HG03469 (cell line): ENCODE measurements at regions not wholly inside any gene's neighbourhood (a gene's known extent, or its start where the extent isn't known, plus 50 kb on each side); places are given as distances from the start of the nearest gene placed in this dataset.

Source experiments
- ATAC-seq: cut with Tn5 transposase; IDR thresholded peaks from one replicate; pipeline ENCODE4 v1.9.1; 2021; ENCODE audit warnings: mild to moderate bottlenecking, moderate library complexity, moderate number of reproducible peaks; ENCODE audit not compliant: unreplicated experiment

DNA sequence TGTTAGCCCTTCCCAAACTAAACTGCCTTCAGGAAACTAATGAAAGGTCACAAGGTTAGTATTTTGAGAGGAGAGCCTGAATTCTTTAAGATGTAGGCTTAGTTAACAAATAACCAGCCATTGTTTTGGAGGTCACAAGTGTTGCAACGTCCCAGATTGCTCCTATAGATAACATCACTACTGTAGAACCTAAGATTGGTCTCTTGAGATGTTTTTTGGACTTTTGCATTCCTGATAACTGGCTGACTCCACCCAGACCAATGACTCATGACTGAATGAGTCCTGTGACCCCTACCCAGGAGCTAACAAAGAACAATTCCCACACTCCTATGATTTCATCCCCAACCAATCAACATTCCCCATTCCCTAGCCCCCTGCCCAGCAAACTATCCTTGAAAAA, 178.8 kb downstream of the SCP2D1 start:
- no peak for ATAC-seq

- ATAC-seq = no peak
Measured at GRCh38 chr20:18995455-18995854, 181.9 kb downstream of the SCP2D1 start.

GRCh38 chr20:18999086-18999485, 185.5 kb downstream of the SCP2D1 start:
- no peak for ATAC-seq

DNA sequence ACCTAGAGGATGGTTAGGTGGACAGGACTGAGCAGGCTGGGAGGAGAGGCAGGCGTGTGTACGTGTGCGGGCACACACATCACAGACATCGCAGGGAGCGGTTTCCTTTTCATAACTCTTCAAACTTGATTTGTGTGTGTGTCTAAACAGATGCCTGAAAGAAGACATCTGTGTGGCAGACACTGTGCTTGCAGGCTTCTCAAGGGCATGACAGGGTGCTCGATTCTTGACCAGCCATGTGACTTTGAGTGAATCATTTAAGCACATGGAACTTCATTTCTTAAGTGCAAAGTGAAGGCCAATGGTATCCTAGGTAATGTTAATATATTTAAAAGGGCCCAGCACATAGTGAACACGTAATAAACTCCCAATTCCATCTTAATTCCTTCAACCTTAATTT, 186.5 kb downstream of the SCP2D1 start:
- no peak for ATAC-seq

DNA sequence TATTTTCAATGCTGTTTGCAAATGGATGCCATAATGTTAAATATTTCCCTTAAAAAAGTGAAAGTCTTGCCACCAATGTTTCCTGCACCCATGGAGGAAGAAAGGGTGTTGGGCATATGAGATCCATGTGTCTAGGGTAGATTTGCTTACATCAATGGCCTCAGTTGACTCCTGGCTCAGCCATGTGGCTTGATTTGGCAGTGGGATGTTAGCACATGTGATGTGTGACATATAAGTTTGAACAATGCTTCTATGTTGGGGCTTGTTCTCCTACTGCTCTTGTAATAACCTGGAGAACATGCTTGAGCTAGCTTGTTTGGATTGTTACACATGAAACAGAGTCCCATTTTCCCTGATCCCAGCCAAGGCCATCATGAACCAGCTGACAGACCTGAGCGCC, 187.6 kb downstream of the SCP2D1 start:
- no peak for ATAC-seq

DNA sequence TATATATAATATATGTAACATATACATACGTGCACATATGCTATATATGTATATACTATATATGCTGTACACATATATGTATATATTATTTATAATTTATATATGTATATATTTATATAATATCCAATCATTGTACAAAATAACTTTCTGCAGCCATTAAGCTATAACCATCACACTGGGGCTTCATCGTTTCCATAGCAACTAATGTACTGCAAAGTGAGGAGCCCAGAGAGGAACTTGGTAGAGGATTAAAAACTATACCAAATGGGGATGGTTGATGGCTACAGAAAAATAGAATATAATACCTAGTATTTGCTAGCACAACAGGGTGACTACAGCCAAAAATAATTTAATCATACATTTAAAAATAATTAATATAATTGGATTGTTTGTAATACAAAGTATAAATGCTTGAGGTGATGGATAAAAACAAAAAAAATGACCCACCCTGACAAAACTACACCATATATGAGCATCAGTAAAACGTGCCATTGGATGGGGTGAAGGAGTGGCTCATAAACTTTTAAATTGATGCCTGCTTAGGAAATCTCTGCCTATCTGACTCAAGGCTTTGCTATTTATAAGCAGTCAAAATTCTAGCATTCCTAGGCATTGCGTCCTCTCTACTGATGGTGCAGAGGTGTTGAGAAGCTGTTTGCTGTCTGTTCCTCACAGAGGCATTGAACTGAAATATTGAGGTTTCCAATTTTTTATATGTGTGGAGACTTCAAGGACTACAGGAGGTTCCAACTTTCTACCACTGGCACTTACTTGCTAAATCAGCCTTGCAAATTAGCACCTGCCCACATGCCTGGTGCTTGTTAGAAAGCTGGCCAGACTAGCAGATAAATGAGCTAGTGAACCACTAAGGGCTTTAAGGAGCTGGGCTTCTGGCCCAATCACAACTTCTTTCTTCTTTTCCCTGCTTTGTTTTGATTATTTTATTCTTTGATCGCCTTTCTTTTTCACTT, 190.1 kb downstream of the SCP2D1 start:
- no peak for ATAC-seq

DNA sequence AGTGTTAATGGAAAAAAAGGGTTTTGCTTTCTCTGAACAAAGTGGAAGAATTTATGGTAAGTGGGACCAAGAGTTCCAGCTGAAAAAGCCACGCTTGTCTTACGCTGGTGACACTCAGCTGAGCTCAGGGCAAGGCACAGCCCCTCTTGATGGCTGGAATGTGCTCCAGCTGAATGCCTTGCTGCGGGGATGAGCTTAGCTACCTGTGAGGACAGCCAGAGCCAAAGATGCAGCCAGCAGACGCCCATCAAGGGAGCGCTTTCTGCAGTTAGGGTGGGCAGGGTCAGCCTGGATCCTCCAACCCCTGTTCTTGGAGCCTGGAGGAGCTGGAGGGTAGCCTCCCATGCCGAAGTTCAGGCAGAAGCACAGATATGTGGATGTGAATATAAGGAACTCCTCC, 191.4 kb downstream of the SCP2D1 start:
- ATAC-seq = no peak

GRCh38 chr20:19008497-19008896, 194.9 kb downstream of the SCP2D1 start:
- ATAC-seq = no peak

DNA sequence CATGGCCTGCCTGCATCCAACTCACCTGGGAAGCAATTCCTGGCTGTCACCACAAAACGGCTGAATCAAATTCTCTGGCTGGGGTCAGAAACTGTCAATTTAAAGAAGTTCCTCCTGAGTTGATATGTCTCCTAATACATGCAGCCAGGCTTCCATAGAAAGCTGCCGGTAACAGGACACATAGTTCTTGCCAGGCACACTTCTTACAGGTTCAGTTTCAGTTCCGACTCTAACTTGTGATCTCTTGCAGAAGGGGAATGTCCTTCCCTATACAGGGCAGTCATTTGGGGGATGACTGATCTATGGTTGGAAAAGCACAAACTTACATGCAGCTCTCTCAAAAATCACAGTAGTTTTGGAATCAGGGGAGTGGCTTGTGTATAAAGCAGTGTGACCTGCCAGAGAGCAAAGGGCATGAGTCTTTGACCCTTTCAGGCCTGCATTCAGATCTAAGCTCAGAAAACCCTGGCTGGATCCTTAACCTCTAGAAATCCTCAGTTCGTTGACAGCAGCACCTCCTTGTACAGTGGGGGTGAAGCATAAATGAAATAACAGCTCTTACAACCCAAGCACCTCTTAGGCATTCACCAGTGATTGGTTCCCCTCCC, 195.6 kb downstream of the SCP2D1 start:
- ATAC-seq = no peak

- no peak for ATAC-seq
Measured at GRCh38 chr20:19012676-19013075, 199.1 kb downstream of the SCP2D1 start.

- ATAC-seq = no peak
Measured at GRCh38 chr20:19013907-19014306, 198.5 kb upstream of the SLC24A3 start.

- ATAC-seq = no peak
Measured at GRCh38 chr20:19015351-19016139, 196.9 kb upstream of the SLC24A3 start.

GRCh38 chr20:19016140-19016497, 196.3 kb upstream of the SLC24A3 start:
- ATAC-seq = no peak

DNA sequence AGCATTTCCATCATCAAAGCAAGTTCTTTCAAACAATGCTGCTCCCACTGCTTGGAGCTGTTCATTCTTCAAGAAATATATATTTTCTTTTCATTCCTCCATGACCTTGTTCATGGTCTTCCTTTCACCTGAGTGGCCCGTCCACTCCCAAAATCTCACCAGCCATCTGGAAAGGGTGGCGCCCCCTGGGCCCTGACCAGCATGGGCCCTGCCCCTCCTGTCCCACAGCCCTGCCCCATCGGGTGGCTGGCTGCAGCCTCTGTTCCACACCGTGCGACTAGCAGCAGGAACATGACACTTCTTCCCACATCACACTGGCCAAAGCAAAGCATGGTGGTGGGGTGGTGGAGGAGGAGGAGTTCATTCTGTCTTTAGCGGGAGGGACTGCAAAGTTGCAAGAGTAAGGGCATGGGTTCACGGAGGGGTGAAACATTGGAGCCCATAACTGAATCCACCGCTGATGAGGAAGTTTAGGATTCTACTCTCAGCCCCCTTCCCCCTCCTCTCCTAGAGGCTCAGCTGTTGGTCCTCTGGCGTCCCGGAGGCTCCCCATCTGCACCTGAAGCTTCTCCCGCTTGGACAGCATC, 195.2 kb upstream of the SLC24A3 start:
- no peak for ATAC-seq

GRCh38 chr20:19018881-19019280, 193.6 kb upstream of the SLC24A3 start:
- ATAC-seq = no peak

- no peak for ATAC-seq
Measured at GRCh38 chr20:19019734-19020364, 192.6 kb upstream of the SLC24A3 start.

- ATAC-seq = no peak
Measured at GRCh38 chr20:19021406-19022117, 190.9 kb upstream of the SLC24A3 start.

DNA sequence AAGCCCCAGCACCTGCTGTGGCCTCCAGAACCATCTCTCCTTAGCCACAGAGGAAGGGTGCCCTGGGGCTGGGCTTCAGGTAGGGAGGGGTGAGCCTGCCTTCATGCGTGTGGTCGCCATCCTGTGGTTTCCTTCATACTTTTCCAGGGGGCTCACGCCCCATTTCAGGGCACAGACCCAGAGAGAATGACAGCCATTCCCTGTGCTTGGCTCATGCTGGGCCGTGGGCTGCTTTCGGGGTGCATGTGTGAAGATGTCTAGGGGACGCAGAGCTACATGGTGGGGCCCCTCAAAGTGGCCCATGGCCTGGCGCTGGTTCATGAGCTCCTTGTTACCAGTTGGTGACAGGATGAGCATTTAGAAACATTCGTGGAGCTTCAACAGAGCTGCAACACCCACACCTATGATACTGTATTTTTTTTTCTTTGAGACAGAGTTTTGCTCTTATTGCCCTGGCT, 190.3 kb upstream of the SLC24A3 start:
- ATAC-seq = no peak

- no peak for ATAC-seq
Measured at GRCh38 chr20:19022791-19023448, 189.5 kb upstream of the SLC24A3 start.
